ENCODE measurements at regions not wholly inside any gene's neighbourhood (a gene's known extent, or its start where the extent isn't known, plus 50 kb on each side); places are given as distances from the start of the nearest gene placed in this dataset.
"Not testable (repeated sequence)": the region's sequence is repeated elsewhere in the genome, so short reads cannot be mapped to it uniquely, and the experiment has no call there.

DNA sequence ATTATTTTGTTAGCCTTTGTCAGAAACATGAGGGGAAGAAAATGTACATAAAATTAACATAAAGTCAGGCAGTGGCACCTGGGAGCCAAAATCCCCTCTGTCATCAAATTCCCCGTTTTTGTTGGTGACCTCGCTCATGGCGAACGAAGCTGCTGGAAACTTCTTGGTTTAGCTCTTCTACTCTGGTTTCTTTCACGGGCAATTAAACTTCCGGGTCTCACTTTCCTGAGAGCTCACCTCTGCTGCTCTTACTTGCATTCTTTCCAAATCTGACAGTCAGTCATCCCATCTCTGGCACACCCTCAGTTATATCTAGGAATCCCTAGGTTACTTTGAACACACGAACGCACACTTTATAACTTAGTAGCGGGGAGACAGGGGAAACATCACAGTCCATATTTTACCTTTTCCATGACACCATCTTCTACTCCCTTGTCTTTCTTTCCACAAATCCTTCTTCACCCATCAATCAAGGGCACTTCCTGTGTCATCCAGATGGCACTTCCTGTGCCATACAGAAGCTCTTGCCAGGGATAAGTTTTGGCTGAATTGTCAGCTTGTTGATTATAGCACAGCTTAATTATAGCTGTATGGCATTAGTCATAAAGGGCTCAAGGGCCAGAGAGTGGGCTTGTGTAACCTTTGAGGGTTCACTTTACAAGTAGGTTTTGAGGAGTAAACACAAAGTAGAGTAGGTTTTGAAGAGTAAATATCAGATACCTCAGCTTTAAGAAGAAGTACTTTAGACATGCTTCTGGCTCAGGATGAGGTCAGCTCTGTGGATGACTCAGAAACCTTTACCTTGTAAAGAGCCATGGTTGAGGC is 105.1 kb downstream of the GATA3 start:
- no peaks in the 10 kb centered on the region for H3K36me3 Mint-ChIP-seq (ENCODE audit: insufficient read depth)
- no peaks in the 10 kb centered on the region for H3K4me1 Mint-ChIP-seq (ENCODE audit: low read depth)
- H3K4me3 Mint-ChIP-seq (ENCODE audit: low read depth): no peak overlapping the region
- H3K27ac Mint-ChIP-seq: no peak overlapping the region
- TF ChIP-seq, protein P1, sequence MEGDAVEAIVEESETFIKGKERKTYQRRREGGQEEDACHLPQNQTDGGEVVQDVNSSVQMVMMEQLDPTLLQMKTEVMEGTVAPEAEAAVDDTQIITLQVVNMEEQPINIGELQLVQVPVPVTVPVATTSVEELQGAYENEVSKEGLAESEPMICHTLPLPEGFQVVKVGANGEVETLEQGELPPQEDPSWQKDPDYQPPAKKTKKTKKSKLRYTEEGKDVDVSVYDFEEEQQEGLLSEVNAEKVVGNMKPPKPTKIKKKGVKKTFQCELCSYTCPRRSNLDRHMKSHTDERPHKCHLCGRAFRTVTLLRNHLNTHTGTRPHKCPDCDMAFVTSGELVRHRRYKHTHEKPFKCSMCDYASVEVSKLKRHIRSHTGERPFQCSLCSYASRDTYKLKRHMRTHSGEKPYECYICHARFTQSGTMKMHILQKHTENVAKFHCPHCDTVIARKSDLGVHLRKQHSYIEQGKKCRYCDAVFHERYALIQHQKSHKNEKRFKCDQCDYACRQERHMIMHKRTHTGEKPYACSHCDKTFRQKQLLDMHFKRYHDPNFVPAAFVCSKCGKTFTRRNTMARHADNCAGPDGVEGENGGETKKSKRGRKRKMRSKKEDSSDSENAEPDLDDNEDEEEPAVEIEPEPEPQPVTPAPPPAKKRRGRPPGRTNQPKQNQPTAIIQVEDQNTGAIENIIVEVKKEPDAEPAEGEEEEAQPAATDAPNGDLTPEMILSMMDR (IDR thresholded peaks at IDR 0.05; ENCODE audit: unreplicated experiment): no peak
- H3K27me3 Mint-ChIP-seq: peaks cover 73% of the 10 kb centered on the region
- peaks cover 4% of the 10 kb centered on the region for H3K9me3 Mint-ChIP-seq (ENCODE audit: low read depth)
- no peak for DNase-seq (ENCODE audit: low spot score, unreplicated experiment)

DNA sequence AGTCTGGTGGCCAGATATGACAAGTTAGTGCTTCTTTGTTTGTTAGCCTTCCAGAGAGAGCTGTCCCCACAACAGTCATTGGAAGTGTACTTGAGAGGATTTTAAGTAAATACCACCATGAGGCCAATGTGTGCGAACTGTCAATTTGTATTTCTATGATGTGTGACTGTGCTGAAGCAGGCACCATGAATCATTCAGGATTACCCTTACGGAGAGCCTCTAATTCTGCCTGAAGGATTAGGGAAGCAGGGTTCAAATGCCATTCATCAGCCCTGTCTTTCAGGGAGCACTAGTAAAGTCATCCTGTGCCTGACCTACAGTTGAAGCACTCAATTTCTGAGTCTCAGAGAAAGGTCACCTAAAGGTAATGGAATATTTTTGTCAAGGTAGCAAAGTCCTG is 109.3 kb downstream of the GATA3 start:
- TF ChIP-seq, protein P1 (IDR thresholded peaks at IDR 0.05; ENCODE audit: unreplicated experiment): no peak
- peaks cover 20% of the 10 kb centered on the region for H3K9me3 Mint-ChIP-seq (ENCODE audit: low read depth)

DNA sequence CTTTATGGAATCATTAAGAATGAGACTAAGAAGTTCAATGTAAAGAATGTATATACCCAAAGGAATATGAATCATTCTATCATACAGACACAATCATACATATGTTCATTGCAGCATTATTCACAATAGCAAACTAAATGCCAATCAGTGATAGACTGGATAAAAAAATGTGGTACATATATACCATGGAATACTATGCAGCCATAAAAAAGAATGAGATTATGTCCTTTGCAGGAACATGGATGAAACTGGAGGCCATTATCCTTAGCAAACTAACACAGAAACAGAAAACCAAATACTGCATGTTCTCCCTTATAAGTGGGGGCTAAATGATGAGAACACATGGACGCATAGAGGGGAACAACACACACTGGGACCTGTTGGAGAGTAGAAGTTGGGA is 110.2 kb downstream of the GATA3 start:
- not testable (repeated sequence) for DNase-seq (ENCODE audit: low spot score, unreplicated experiment); H3K27ac Mint-ChIP-seq; H3K4me3 Mint-ChIP-seq (ENCODE audit: low read depth); H3K36me3 Mint-ChIP-seq (ENCODE audit: insufficient read depth); H3K4me1 Mint-ChIP-seq (ENCODE audit: low read depth)
- H3K9me3 Mint-ChIP-seq (ENCODE audit: low read depth): peaks cover 28% of the 10 kb centered on the region
- H3K27me3 Mint-ChIP-seq: peaks cover 51% of the 10 kb centered on the region

More for the DNA sequence above, 109.3 kb downstream of the GATA3 start:
- DNase-seq (ENCODE audit: low spot score, unreplicated experiment): no peak
- Mint-ChIP-seq H3K36me3 (ENCODE audit: insufficient read depth) (peaks cover 2% of the 10 kb centered on the region), H3K27ac (no peak overlapping the region), H3K4me3 (ENCODE audit: low read depth) (no peak overlapping the region), H3K4me1 (ENCODE audit: low read depth) (no peaks in the 10 kb centered on the region), H3K27me3 (peaks cover 58% of the 10 kb centered on the region)

DNA sequence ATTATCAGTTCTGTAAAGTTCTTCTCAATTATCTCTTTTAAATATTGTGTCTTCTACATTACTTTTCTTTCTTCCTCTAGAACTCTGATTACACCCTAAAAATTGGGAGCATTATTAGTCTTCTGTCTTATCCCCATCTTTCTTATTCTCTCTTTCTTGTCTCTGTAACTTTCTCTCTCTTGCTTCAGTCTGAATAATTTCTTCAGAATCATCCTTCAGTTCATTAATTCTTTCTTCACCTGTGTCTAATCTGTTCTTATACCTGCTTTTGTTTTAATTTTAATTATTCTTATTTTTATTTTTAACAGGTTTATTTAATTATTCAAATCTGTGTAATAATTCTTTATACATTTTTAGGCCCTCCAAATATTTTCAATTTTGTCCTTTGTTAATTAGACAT is 114.3 kb downstream of the GATA3 start:
- peaks cover 2% of the 10 kb centered on the region for H3K36me3 Mint-ChIP-seq (ENCODE audit: insufficient read depth)
- DNase-seq (ENCODE audit: low spot score, unreplicated experiment): no peak
- TF ChIP-seq, protein P1 (IDR thresholded peaks at IDR 0.05; ENCODE audit: unreplicated experiment): no peak
- H3K4me1 Mint-ChIP-seq (ENCODE audit: low read depth): no peaks in the 10 kb centered on the region
- peak overlapping the region; percentile 33 for H3K27ac Mint-ChIP-seq
- H3K4me3 Mint-ChIP-seq (ENCODE audit: low read depth): no peak overlapping the region
- H3K9me3 Mint-ChIP-seq (ENCODE audit: low read depth): peaks cover 24% of the 10 kb centered on the region
- H3K27me3 Mint-ChIP-seq: peaks cover 50% of the 10 kb centered on the region

DNA sequence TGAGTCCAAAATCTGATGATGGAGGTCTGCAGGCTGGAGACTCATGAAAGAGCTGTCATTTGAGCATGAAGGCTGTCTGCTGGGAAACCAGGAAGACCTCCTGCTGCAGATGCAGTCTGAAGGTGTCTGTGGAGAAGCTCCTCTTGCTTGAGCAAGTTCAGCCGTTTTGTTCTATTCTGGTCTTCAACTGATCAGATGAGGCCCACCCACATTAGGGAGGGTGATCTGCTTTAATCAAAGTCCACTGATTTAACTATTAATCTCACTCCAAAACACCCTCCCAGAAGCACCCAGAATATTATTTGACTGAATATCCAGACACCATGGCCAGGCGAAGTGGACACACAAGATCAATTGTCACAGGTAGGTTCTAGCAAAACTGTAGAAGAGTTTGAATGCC is 116.5 kb downstream of the GATA3 start:
- no peak overlapping the region for H3K27ac Mint-ChIP-seq
- H3K4me1 Mint-ChIP-seq (ENCODE audit: low read depth): no peaks in the 10 kb centered on the region
- DNase-seq (ENCODE audit: low spot score, unreplicated experiment): no peak
- peaks cover 2% of the 10 kb centered on the region for H3K36me3 Mint-ChIP-seq (ENCODE audit: insufficient read depth)
- H3K9me3 Mint-ChIP-seq (ENCODE audit: low read depth): peaks cover 21% of the 10 kb centered on the region
- peaks cover 47% of the 10 kb centered on the region for H3K27me3 Mint-ChIP-seq
- H3K4me3 Mint-ChIP-seq (ENCODE audit: low read depth): no peak overlapping the region
- TF ChIP-seq, protein P1 (IDR thresholded peaks at IDR 0.05; ENCODE audit: unreplicated experiment): no peak

DNA sequence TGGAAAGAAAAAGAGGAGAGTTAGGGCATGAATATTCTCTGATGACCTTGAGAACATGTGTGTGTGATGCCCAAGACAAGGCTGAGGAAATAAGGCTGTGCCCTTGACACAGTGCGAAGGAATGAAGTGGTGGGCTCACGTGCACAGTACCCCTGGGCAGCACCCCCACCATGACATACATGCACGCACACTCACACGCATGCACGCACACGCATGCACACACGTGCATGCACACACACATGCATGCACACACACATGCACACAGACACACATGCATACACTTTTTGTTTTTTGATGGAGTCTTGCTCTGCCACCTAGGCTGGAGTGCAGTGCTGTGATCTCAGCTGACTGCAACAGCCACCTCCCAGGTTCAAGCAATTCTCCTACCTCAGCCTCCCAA is 118.1 kb downstream of the GATA3 start:
- Mint-ChIP-seq H3K9me3 (ENCODE audit: low read depth) (peaks cover 18% of the 10 kb centered on the region), H3K27ac (no peak overlapping the region), H3K36me3 (ENCODE audit: insufficient read depth) (peaks cover 2% of the 10 kb centered on the region), H3K4me3 (ENCODE audit: low read depth) (no peak overlapping the region), H3K4me1 (ENCODE audit: low read depth) (no peaks in the 10 kb centered on the region), H3K27me3 (peaks cover 46% of the 10 kb centered on the region)
- DNase-seq (ENCODE audit: low spot score, unreplicated experiment): no peak
- TF ChIP-seq, protein P1 (IDR thresholded peaks at IDR 0.05; ENCODE audit: unreplicated experiment): no peak

All from progenitor cell of endocrine pancreas (in vitro differentiated cells).